Caco-2 (cell line): ENCODE measurements at regions not wholly inside any gene's neighbourhood (a gene's known extent, or its start where the extent isn't known, plus 50 kb on each side); places are given as distances from the start of the nearest gene placed in this dataset.
"Not testable (repeated sequence)": the region's sequence is repeated elsewhere in the genome, so short reads cannot be mapped to it uniquely, and the experiment has no call there.

Experiments
- BruUV-seq: library from RNA; stranded (reverse); fragments of 400-500 nt; replicated peaks from 2 replicates; lab custom pipeline; 2021; lab: Mats Ljungman, UMichigan
- CTCF ChIA-PET: fragments of 300-600 bp; sonication (Branson Sonifier 250); formaldehyde crosslinking; loops from one replicate; lab custom pipeline; 2022; ENCODE audit warnings: antibody characterized with exemption; lab: Charles Lee
- POLR2A ChIA-PET: fragments of 300-600 bp; sonication (Branson Sonifier 250); formaldehyde crosslinking; loops from one replicate; lab custom pipeline; 2022; ENCODE audit warnings: antibody characterized with exemption; lab: Charles Lee
- DNase-seq, 2 experiments: peaks; one replicate each; pipeline versions ENCODE4 v3.0.0 to v3.0.0-alpha.2; 2020 to 2022
- H3K27me3 ChIP-seq: replicated peaks from 2 replicates; pipeline ENCODE4 v1.6.0; 2011; ENCODE audit warnings: low read length; ENCODE audit not compliant: control insufficient read depth, insufficient read depth
- H3K36me3 ChIP-seq: 2 replicates; pipeline ENCODE4 v1.5.1; 2011; ENCODE audit warnings: low read length; ENCODE audit not compliant: control insufficient read depth, insufficient read depth
- H3K4me1 ChIP-seq: fragments of 250-450 bp; sonication (Bioruptor Pico); 2 replicates; pipeline ENCODE4 v1.5.1; 2020; ENCODE audit warnings: mild to moderate bottlenecking
- H3K4me3 ChIP-seq: 2 replicates; pipeline ENCODE4 v1.5.1; 2011; ENCODE audit warnings: low read depth, mild to moderate bottlenecking, control low read depth, low read length
- H3K9me3 ChIP-seq: fragments of 250-450 bp; sonication (Bioruptor Pico); 2 replicates; pipeline ENCODE4 v1.5.1; 2020; ENCODE audit warnings: mild to moderate bottlenecking, moderate library complexity
- H3K27ac Mint-ChIP-seq: one replicate; pipeline ENCODE4 v1.8.0; 2022; ENCODE audit warnings: mixed read lengths; ENCODE audit not compliant: unreplicated experiment
- H3K27me3 Mint-ChIP-seq: one replicate; pipeline ENCODE4 v1.8.0; 2022; ENCODE audit warnings: mixed read lengths; ENCODE audit not compliant: insufficient read depth, unreplicated experiment
- H3K36me3 Mint-ChIP-seq: one replicate; pipeline ENCODE4 v1.8.0; 2022; ENCODE audit warnings: mild to moderate bottlenecking, mixed read lengths; ENCODE audit not compliant: insufficient read depth, unreplicated experiment
- H3K4me1 Mint-ChIP-seq: one replicate; pipeline ENCODE4 v1.8.0; 2022; ENCODE audit warnings: low read depth, mixed read lengths; ENCODE audit not compliant: unreplicated experiment
- H3K4me3 Mint-ChIP-seq: one replicate; pipeline ENCODE4 v1.8.0; 2022; ENCODE audit warnings: mild to moderate bottlenecking, moderate library complexity, mixed read lengths; ENCODE audit not compliant: unreplicated experiment
- H3K9me3 Mint-ChIP-seq: one replicate; pipeline ENCODE4 v1.8.0; 2022; ENCODE audit warnings: mixed read lengths; ENCODE audit not compliant: unreplicated experiment
- intact Hi-C: fragments of 100-400 bp; cut with micrococcal nuclease; formaldehyde crosslinking; loops from one replicate; pipeline ENCODE4 v1.10.0; 2022; ENCODE audit not compliant: unreplicated experiment
- TF ChIP-seq, protein P1 (sequence below), 2 experiments: fragments of 200-600 bp in 1 of 2; IDR thresholded peaks; 1 replicate in 1 of 2; 2 replicates in 1 of 2; pipeline versions ENCODE4 v1.5.1 to v1.8.0; 2011 to 2022; ENCODE audit warnings: antibody characterized with exemption in 1 of 2, control low read depth in 1 of 2, inconsistent platforms in 1 of 2, low read depth in 1 of 2, low read length in 1 of 2, mild to moderate bottlenecking in 1 of 2, moderate library complexity in 1 of 2; ENCODE audit not compliant: insufficient read depth in 1 of 2, severe bottlenecking in 1 of 2, unreplicated experiment in 1 of 2

DNA sequence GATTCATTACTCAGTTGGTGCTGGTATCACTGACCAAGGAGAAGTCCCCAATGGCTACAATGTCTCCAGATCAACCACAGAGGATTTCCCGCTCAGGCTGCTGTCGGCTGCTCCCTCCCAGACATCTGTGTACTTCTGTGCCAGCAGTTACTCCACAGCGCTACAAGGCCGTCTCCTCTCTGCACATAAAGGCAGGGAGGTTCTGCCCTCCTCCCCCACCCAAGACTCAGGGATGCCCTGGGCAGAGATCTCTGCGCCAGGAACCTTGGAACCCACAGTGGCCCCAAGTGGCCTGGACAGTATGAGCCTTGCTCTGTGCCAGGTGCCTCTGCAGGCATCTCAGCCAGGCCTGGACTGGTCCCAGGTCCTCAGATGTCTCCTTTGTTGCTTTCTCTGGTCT, 193.4 kb upstream of the PRSS58 start:
- peaks cover 38% of the 10 kb centered on the region for H3K27me3 Mint-ChIP-seq
- no peaks in the 10 kb centered on the region for H3K36me3 ChIP-seq
- H3K36me3 Mint-ChIP-seq, result no peaks in the 10 kb centered on the region
- intact Hi-C loops, result no loop called here
- TF ChIP-seq, protein P1, sequence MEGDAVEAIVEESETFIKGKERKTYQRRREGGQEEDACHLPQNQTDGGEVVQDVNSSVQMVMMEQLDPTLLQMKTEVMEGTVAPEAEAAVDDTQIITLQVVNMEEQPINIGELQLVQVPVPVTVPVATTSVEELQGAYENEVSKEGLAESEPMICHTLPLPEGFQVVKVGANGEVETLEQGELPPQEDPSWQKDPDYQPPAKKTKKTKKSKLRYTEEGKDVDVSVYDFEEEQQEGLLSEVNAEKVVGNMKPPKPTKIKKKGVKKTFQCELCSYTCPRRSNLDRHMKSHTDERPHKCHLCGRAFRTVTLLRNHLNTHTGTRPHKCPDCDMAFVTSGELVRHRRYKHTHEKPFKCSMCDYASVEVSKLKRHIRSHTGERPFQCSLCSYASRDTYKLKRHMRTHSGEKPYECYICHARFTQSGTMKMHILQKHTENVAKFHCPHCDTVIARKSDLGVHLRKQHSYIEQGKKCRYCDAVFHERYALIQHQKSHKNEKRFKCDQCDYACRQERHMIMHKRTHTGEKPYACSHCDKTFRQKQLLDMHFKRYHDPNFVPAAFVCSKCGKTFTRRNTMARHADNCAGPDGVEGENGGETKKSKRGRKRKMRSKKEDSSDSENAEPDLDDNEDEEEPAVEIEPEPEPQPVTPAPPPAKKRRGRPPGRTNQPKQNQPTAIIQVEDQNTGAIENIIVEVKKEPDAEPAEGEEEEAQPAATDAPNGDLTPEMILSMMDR (IDR thresholded peaks at IDR 0.05; ENCODE audit: insufficient read depth in 1 of 2, low read depth in 1 of 2, low read length in 1 of 2, severe bottlenecking in 1 of 2, unreplicated experiment in 1 of 2), result no peak
- H3K27me3 ChIP-seq, result no peaks in the 10 kb centered on the region
- H3K4me1 ChIP-seq, result no peaks in the 10 kb centered on the region
- no peak overlapping the region for H3K4me3 ChIP-seq
- no peak overlapping the region for H3K27ac Mint-ChIP-seq
- no TSS peak for BruUV-seq
- no peak for DNase-seq
- H3K4me3 Mint-ChIP-seq, result no peak overlapping the region
- no peaks in the 10 kb centered on the region for H3K4me1 Mint-ChIP-seq
- H3K9me3 Mint-ChIP-seq, result no peaks in the 10 kb centered on the region
- H3K9me3 ChIP-seq, result no peaks in the 10 kb centered on the region
- POLR2A ChIA-PET, result no interaction called here
- CTCF ChIA-PET, result no interaction called here

DNA sequence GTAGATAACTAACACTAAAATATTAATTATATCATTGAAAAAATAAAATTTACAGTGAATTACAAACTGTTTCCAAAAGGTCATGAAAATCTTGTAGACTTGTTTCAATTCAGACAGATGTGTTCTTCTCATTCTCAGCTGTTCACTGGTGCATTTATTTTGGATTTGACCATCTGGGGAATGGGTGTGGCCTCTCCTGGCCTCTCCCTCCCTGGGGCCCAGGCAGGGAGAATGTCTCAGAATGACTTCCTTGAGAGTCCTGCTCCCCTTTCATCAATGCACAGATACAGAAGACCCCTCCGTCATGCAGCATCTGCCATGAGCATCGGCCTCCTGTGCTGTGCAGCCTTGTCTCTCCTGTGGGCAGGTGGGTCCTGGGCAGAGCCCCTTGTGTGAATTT, 192.8 kb upstream of the PRSS58 start:
- Mint-ChIP-seq H3K27me3 (peaks cover 36% of the 10 kb centered on the region), H3K36me3 (no peaks in the 10 kb centered on the region), H3K9me3 (no peaks in the 10 kb centered on the region), H3K4me3 (no peak overlapping the region), H3K27ac (no peak overlapping the region), H3K4me1 (no peaks in the 10 kb centered on the region)
- Histone ChIP-seq H3K27me3 (no peaks in the 10 kb centered on the region), H3K4me3 (no peak overlapping the region), H3K36me3 (no peaks in the 10 kb centered on the region), H3K9me3 (no peaks in the 10 kb centered on the region), H3K4me1 (no peaks in the 10 kb centered on the region)
- intact Hi-C loops, result no loop called here
- POLR2A ChIA-PET, result no interaction called here
- no TSS peak for BruUV-seq
- TF ChIP-seq, protein P1 (IDR thresholded peaks at IDR 0.05; ENCODE audit: insufficient read depth in 1 of 2, low read depth in 1 of 2, low read length in 1 of 2, severe bottlenecking in 1 of 2, unreplicated experiment in 1 of 2), result no peak
- CTCF ChIA-PET, result no interaction called here
- DNase-seq, result no peak

DNA sequence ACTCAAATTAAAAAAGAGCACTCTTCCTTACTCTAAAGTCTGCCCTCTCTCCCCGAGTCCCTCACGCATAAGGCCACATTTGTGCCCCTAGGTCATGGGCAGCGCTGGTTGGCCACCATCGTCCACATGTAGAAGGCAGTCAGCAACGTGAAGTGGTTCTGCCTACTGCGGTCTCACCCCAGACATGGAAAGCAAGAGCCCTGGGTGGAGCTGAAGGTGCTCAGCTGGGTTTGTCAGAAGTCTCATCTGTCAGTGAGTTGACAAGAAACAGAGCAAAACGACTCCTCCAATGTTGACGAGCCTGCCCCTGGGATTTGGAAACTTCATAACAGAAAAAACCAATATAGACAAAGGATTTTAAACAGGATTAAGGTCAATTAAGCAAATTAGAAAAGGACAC, 192.3 kb upstream of the PRSS58 start:
- TF ChIP-seq, protein P1 (IDR thresholded peaks at IDR 0.05; ENCODE audit: insufficient read depth in 1 of 2, low read depth in 1 of 2, low read length in 1 of 2, severe bottlenecking in 1 of 2, unreplicated experiment in 1 of 2), result no peak
- ChIA-PET CTCF (no interaction called here), POLR2A (no interaction called here)
- H3K9me3 Mint-ChIP-seq, result no peaks in the 10 kb centered on the region
- Histone ChIP-seq H3K9me3 (no peaks in the 10 kb centered on the region), H3K27me3 (no peaks in the 10 kb centered on the region), H3K36me3 (no peaks in the 10 kb centered on the region), H3K4me3 (no peak overlapping the region), H3K4me1 (no peaks in the 10 kb centered on the region)
- no peaks in the 10 kb centered on the region for H3K36me3 Mint-ChIP-seq
- H3K4me3 Mint-ChIP-seq, result no peak overlapping the region
- H3K27me3 Mint-ChIP-seq, result peaks cover 34% of the 10 kb centered on the region
- no peaks in the 10 kb centered on the region for H3K4me1 Mint-ChIP-seq
- BruUV-seq, result no TSS peak
- no peak for DNase-seq
- H3K27ac Mint-ChIP-seq, result no peak overlapping the region
- intact Hi-C loops, result no loop called here

DNA sequence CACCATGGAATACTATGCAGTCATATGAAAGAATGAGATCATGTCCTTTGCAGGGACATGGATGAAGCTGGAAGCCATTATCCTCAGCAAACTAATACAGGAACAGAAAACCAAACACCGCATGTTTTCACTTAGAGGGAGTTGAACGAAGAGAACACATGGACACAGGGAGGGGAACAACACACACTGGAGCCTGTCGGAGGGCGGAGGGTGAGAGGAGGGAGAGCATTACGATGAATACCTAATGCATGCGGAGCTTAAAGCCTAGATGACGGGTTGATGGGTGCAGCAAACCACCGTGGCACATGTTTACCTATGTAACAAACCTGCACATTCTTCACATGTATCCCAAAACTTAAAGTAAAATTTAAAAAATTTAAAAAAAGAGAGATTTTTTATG, 191.0 kb upstream of the PRSS58 start:
- H3K4me3 ChIP-seq, H3K36me3 Mint-ChIP-seq, H3K27me3 ChIP-seq, BruUV-seq, H3K4me3 Mint-ChIP-seq, H3K9me3 ChIP-seq, POLR2A ChIA-PET, intact Hi-C loops, H3K27ac Mint-ChIP-seq, CTCF ChIA-PET, H3K4me1 Mint-ChIP-seq, H3K9me3 Mint-ChIP-seq, H3K36me3 ChIP-seq, DNase-seq, H3K4me1 ChIP-seq: not testable (repeated sequence)
- peaks cover 25% of the 10 kb centered on the region for H3K27me3 Mint-ChIP-seq
